ENCODE measurements at regions not wholly inside any gene's neighbourhood (a gene's known extent, or its start where the extent isn't known, plus 50 kb on each side); places are given as distances from the start of the nearest gene placed in this dataset.
"Not testable (repeated sequence)": the region's sequence is repeated elsewhere in the genome, so short reads cannot be mapped to it uniquely, and the experiment has no call there.

DNA sequence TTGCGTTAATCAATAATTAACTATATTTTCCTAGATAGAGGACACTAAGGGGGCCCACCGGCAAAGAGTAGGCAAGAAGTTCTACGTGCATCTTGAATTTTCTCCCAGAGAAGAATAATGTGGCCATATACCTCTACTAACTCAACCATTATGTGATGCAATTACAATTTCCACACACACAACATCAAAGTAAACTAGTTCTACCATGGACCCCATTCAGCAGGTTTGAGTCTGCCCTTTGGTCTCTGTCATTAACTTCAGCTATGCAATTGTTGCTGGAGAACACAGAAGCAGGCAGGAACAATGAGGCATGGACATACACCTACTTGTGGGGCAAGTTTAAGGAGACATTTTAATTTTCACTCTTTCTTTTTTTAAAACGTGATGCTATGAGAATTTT, 705.9 kb downstream of the PDCD6IP start:
- DNase-seq (ENCODE audit: low read depth) = no peak

DNA sequence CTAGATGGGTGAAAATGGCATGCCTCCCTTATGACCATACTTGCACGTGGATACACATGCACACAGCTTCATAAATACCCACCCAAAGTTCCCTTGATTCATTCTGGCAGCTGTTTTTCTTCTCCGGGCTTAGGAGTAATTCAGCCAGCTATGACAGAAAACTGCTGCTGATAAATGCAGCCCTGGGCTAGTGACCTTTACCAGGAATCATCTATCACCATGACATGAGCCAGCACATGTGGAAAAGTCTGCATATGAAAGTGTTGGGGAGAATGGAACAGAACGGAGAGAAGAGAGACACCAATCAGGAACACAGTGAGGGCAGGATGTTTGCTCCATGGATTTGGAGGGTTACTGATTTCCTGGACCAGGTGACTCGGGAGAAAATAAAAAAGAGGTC, 706.3 kb downstream of the PDCD6IP start:
- DNase-seq (ENCODE audit: low read depth) = no peak

DNA sequence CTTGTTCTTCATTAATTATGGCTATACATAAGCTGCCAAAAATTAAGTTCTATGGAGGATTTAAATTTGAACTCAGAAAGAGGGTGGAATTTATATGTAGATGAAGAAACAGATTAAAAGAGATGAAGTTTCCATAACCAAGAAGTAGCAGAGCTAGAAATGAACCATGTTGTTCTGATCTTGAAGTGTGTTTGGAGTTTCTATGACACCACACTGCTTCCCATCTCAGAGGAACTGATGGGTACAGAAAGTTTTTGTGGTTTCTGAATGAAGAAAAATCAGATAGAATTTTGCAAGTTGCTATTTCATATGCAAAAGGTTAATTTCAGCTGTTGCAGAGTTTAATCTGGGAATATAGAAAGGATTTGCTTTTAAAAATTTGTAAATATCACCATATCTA, 710.3 kb downstream of the PDCD6IP start:
- DNase-seq (ENCODE audit: low read depth) = no peak

DNA sequence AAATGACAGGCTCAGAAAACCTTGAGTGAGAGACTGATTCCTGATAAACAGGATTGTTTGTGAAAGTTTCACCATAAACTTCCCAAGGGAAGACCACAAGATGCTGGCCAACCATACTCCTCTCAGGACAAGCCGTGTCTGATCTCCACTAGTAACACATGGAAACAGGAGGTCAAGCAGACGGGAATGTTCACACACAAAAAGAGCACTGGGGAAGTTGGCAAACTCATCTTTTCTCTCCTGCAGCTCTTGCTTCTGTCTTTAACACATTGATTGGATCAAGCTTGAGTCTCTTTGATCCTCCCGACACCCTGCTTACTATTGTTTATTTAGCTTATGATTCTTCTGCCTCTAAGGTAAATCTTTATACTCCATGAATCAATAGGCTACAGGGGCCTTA, 713.5 kb downstream of the PDCD6IP start:
- DNase-seq (ENCODE audit: low read depth) = no peak

DNA sequence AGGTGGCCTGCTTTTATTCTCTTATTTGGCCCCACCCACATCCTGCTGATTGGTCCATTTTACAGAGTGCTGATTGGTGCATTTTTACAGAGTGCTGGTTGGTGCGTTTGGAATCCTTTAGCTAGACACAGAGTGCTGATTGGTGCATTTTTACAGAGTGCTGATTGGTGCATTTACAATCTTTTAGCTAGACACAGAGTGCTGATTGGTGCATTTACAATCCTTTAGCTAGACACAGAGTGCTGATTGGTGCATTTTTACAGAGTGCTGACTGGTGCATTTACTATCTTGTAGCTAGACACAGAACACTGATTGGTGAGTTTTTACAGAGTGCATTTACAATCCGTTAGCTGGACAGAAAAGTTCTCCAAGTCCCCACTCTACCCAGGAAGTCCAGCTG, 720.6 kb downstream of the PDCD6IP start:
- not testable (repeated sequence) for DNase-seq (ENCODE audit: low read depth)

DNA sequence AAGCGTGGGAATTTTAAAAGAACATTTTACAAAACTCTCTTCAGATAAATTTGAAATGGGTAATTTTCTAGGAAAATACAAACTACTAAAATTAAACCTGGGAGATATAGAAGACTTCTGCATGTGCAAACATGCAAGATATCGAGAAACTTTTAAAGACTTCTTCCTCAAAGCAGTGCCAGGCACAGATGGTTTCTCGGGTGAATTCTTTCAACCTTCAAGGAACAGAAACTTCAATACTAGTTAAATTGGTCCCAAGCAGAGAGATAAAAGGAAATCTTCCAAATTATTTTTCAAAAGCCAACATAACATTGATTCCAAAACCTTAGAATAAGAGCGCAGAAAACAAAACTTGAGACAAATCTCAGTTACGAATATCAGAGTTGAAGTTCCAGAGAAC, 732.7 kb downstream of the PDCD6IP start:
- DNase-seq (ENCODE audit: low read depth) = no peak

DNA sequence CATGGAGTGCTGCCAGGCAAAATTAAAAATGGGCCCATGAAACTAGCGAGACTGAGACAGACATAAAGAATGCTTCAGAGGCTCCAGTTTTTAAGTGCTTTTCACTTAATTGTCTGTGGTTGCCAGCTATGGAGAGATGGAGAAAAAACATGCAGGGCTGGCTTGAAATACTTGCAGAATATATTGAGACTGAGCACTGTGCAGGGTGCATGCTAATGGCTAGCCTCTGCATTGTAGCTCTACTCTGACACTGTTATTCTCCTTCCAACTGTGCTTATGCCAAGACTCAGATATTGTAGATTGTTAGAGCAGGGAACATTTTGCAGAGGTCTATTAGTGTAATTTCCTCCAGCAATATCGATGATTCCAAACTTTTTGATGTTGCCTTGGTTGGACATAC, 735.0 kb downstream of the PDCD6IP start:
- no peak for DNase-seq (ENCODE audit: low read depth)

DNA sequence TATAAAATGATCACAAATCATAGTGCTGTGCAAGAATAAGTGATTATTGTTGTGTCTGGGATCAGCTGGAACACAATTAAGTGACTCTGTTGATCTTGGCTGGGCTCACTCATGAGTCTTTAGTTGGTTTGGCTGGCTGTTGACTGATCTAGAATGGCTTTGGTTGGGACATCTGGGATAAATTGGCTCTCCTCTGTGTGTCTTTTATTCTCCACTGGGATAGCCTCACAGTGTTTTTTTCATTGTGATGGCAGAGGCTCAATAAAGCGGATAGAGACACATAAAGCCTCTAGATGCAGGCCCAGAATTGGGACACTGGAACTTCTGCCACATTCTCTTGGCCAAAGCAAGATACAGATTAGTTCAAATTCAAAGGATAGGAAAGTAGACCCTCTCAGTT, 735.6 kb downstream of the PDCD6IP start:
- no peak for DNase-seq (ENCODE audit: low read depth)

DNA sequence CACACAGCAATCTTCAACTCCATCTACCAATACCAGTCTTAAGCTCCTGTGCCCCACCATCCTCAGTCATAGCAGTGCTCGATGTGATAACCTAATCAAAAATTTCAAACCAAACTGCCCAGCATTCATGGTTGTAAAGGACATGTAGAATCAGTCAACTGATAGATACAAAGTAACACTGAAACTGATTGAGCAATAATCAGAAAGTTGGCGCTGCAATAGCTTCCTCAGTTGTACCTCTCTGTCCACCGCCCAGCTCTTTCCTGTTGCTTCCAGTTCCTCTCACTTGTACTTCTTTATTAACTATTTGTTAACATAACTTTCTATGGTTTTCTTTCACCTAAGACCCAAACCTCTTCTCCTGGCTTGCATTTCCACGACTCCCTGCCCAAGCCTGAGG, 745.7 kb downstream of the PDCD6IP start:
- no peak for DNase-seq (ENCODE audit: low read depth)

DNA sequence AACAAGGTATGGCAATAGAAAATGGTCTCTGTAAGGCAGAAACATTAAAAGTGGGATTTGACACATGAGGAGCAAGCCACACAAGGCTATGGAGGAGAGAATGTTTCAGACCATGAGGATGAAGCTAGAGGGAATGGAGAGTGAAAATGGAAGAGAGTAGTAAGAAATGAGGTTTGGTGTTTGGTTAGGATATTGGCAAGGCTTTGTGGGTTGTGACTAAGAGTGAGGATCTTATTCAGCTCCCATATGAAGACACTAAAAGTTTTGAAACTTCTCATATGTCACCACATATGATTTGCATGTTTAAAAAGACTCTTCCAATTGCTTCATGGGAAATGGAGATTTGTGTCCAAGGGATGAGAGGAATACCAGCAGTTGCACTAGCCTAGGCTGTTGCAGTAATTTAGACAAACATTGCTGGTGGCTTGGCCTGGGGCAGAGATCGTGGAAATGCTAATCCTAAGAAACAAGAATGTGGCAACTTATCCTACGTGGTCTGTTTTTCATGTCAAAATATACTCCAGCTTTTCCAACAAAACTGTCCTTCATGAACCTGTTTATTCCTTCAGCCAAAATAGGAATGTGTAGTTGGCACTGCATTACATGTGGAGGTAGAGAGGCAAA, 749.0 kb downstream of the PDCD6IP start:
- no peak for DNase-seq (ENCODE audit: low read depth)

DNA sequence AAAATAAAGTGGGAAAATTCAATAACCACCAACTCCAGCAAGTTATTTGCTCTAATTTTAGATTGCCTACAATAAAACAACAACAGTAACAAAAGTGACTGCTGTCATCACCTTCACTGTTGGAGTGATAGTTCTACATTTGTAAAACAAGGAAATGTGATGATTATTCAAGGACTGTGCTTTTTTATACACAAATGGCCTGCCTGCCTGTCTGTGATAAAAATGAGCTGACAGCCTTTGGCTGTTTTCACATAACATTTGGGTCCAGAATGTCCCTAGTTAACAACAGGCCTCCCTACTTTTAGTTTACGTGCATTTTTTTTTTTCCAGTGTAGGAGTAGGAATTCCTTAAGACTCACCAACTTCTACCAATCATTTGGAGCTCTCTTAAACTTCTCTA, 768.8 kb downstream of the PDCD6IP start:
- DNase-seq (ENCODE audit: low read depth) = no peak

DNA sequence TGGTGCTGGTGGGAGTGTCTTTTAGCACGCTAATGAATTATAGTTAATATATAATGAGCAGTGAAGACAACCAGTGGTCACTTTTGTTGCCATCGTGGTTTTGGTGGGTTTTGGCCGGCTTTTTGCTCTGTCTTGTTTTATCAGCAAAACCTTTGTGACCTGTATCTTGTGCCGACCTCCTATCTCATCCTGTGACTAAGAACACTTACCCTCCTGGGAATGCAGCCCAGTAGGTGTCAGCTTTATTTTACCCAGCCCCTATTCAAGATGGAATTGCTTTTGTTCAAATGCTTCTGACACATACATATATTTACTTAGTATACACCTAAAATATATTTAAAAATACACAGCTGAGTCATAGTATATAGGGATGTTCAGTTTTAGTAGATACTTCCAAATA, 770.3 kb downstream of the PDCD6IP start:
- no peak for DNase-seq (ENCODE audit: low read depth)

DNA sequence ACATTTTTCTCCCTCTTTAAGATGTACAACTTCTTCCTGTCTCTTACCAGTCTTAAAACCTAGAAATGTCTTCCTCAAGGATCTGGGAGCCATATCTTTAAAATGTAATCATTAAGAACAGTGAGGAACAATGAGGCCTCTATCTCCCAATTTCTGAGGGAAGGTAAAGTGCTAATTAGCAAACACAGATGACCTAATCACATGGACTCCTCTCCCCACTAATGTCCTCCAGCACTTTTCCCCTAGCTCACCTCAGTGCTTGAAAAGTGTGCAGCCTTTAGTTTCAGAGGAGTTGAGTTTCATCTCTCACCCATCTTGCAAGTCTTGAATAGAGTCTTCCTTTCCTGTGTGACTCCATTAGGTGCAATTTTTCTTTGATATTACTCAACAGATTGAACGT, 771.0 kb downstream of the PDCD6IP start:
- no peak for DNase-seq (ENCODE audit: low read depth)

DNA sequence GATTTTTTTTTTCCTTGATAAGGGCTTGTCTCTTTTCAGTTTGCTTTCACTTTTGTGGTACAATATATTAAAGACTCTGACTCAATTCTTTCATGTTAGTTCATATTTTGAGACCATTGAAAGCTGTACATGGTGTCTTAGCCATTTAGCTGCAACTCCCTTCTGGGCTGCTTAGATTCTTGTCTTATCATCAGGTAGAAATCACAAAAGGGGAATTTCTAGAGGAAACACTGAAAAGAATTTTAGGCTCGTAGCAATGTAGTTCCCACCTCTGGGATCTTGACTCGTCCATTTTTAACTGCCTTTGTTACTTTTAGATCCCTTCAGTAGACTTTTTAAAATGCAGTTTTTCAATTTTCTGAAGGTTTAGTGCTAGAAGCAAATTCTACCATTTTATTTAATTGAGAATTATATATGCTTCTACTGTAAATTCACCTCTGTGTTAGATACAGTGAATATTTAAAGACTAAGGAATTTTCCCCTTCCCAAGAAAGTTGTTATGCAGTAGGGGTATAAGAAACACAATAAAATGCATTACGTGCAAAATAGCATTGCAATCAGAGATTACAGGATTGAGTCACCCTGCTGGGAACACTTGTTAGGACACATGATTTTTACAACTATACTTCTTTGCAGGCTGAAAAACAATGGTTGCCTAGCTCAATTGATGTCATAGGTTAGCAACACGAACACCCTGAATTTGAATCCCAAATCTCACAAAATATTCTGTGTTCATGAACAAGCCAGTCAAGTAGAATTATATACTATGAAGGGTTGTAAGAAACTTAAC, 772.7 kb downstream of the PDCD6IP start:
- DNase-seq (ENCODE audit: low read depth) = no peak

DNA sequence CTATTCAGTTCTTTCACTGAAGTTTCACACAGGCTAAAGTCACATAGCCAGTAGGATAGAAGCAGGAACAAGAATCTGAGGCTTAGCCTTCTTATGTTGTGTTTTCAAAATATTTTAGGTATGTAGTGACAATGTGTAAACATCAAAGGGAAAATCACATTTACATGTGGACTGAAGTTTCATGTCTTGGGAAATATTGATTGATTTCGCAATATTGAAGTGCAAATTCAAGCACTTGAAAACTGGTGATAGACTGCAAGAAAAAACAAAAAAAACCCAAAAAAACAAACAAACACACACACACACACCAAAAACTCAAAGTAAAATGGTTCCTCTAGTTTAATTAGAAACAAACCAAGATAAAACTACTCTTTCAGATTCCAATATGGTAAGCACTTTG, 773.3 kb downstream of the PDCD6IP start:
- no peak for DNase-seq (ENCODE audit: low read depth)

DNA sequence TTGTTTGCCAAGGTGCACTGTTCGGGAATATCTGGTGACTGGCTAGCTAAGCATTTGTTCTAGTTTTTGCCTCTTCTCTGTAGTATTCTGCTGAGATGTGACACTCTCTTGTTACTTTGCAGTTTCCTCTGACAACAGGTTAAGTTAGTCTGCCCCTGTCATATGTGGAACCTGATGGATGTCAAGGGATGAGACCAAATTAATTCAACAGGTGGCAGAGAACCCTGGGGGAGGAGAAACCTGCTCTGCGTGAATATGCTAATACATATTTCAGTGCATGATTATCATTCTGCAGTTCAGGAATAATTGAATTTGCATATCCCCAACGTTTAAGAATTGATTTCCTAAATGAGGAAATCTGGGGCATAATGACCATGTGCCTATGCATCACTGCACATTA, 777.3 kb downstream of the PDCD6IP start:
- no peak for DNase-seq (ENCODE audit: low read depth)

DNA sequence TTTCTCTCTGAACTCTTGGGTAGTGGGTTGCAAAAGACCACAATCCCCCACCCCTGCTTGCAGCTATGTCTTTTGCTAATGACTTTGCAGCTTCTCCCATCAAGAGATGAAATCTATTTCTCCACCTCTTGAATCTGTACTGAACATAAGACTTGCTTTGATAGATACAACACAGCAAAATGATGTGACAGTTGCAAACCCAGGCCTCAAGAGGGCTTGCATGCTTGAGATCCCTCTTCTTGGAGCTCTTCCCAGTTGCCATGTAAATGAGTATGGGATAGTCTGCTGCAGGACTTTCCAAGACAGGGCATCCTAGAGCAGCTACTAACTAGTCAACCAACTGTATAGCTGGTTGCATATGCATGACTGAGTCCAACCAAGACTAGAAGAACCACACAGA, 783.6 kb downstream of the PDCD6IP start:
- no peak for DNase-seq (ENCODE audit: low read depth)

DNA sequence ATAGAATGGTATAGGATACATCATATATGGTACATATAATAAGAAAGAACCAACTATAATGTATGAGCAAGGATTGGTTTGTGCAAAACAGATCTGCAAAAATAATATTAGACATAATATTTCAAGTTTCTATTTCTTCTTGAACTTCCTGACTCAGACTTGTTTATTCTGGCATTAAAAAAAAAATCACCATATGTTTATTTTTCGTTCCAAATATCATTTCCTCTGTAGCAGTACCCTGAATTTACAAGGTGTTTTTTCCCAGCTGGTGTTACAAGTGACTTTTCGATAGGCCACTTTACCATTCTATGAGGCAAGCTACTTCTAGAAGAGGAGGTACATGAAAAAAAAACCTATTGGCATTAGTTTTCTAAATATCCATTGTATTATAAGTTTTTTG, 785.0 kb downstream of the PDCD6IP start:
- no peak for DNase-seq (ENCODE audit: low read depth)

DNA sequence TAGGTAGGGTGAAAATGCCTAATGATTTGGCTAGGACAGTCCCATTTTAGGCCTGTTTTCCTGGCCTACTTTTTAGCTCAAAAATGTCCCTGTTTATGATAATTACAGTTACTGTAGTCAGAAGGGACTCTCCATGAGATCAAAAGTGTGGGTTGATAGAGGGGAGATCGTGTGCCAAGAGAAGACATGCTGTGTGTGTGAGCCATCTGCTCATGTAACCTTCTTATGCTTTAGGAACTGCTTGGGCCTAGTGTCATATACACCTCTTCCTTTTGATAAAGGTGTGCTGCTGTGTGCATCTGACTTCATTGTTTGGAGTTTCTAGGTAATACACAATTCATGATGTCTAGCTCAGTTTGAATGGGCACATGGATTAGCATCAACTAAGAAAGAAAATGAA, 786.5 kb downstream of the PDCD6IP start:
- no peak for DNase-seq (ENCODE audit: low read depth)

DNA sequence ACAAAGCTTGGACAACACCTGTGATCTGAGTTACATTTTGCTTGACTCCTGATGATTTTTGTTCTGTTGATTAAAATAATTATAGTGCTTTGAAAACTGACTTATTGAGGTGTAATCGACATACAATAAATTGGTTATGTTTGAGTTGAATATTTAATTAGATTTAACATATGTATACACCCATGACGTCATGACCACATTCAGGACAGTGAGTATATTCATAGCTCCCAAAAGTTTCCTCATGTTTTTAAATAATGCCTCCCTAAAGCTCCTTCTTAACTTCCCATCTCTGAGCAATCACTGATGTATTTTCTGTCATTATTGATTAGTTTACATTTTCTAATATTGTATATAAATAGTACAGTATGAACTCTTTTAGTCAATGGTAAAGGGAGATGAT, 801.2 kb downstream of the PDCD6IP start:
- DNase-seq (ENCODE audit: low read depth) = no peak

DNA sequence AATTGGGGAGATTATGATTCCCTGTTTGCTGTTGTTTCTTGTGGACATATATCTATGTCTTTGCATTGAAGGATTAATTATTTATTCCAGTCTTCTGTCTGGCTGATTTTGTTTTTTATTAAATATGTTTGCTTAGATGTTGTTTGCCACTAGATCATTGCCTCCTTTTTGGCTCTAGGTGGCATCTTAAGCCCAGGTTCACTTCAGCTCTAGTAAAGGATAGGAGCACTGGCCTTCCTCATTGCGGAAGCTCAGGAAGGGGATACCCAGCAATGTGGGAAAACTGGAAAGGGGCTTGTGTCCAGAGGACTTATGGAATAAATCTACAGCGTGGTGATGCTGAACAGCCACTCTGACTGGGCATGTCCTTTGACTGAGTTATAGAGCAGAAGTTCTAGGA, 821.6 kb downstream of the PDCD6IP start:
- DNase-seq (ENCODE audit: low read depth) = no peak

DNA sequence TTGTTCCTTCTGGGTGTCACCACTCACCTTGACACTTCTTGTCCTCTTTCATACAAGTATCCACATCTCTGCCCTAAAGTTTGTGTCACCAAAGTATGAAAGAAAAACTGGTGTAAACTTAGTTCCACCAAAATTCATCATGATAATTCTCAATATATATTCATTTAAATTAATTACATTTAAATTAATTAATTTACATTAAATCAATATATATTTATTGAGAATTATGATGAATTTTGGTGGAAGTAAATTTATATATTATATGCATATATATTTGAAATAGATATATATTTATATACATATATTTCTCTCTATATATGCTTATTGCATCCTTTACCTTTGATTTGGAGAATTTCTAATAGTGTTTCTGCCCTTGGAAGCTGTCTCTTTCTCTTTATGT, 828.3 kb downstream of the PDCD6IP start:
- no peak for DNase-seq (ENCODE audit: low read depth)

DNA sequence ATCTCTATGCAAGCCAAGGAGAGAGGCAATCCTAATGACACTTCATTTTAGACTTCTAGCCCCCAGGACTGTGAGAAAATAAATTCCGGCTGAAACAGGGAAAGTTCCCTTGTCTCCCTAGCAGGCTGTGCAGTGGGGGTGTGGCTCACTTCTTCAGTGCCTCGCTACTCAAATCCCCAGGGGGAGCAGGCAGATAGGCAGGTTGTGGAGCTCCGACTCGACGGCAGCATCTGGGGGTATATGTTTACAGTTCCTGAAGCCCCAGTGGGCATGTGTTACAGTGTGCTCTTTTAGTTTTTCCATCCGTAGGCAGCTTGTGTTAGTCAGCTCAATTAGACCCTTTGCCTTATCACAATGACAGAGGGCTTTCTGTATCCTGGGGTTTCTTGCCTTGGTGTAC, 836.5 kb downstream of the PDCD6IP start:
- no peak for DNase-seq (ENCODE audit: low read depth)

DNA sequence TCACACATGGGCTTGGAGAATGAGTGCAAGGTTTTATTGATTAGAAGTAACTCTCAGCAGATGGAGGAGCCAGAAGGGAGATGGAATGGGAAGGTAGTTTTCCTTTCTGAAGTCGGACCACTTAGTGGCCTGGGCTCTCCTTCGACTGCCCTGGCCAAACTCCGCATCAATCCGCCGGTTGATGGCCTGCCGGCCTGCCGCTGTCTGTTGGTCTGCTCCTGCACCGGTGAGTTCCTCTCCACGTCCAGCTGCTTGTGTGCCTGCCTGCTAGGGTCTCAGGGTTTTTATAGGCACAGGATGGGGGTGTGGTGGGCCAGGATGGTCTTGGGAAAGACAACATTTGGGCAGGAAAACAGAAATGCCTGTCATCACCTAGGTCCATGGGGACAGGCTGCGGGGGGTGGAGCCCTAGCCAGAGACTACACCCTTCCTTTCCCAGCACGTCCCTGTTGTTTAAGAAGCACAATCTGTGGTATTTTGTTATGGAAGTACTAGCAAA, 837.0 kb downstream of the PDCD6IP start:
- DNase-seq (ENCODE audit: low read depth) = no peak
